ENCODE measurements at regions not wholly inside any gene's neighbourhood (a gene's known extent, or its start where the extent isn't known, plus 50 kb on each side); places are given as distances from the start of the nearest gene placed in this dataset.

DNA sequence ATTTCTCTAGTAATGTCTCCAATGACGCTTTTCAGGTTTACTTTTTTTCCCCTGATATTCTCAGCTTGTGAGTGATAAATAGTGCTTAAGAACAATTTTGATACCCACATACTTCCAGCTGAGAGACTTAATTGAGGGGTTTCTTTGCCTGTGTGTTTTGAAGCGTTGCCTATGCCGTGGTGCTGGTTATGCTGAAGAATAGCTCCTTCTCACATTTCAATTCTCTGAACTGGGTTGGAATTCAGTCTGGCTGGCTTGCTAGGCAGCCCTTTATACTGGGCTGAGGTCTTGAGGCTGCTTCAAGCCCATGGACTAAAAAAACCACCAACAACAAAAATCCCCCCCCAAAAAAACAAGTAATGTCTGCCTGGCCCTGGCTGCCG lies 87.4 kb downstream of the CHST2 start (continued):
- TF ChIP-seq, protein P1, sequence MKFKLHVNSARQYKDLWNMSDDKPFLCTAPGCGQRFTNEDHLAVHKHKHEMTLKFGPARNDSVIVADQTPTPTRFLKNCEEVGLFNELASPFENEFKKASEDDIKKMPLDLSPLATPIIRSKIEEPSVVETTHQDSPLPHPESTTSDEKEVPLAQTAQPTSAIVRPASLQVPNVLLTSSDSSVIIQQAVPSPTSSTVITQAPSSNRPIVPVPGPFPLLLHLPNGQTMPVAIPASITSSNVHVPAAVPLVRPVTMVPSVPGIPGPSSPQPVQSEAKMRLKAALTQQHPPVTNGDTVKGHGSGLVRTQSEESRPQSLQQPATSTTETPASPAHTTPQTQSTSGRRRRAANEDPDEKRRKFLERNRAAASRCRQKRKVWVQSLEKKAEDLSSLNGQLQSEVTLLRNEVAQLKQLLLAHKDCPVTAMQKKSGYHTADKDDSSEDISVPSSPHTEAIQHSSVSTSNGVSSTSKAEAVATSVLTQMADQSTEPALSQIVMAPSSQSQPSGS (IDR thresholded peaks at IDR 0.05; ENCODE audit: low read length): no peak
- no peak for TF ChIP-seq GTF2F1 (IDR thresholded peaks at IDR 0.05; ENCODE audit: borderline replicate concordance, low read depth, low read length)
- TF ChIP-seq SP2 (IDR thresholded peaks at IDR 0.05; ENCODE audit: low read length): no peak
- TF ChIP-seq TEAD4 (IDR thresholded peaks at IDR 0.05; ENCODE audit: low read depth, low read length): no peak
- no peak for TF ChIP-seq PHF8 (conservative IDR thresholded peaks at IDR 0.05; ENCODE audit: low read depth, low read length)

Measured in H1 (cell line).